ENCODE measurements at regions not wholly inside any gene's neighbourhood (a gene's known extent, or its start where the extent isn't known, plus 50 kb on each side); places are given as distances from the start of the nearest gene placed in this dataset.
"Not testable (repeated sequence)": the region's sequence is repeated elsewhere in the genome, so short reads cannot be mapped to it uniquely, and the experiment has no call there.

- not testable (repeated sequence) for TF ChIP-seq CTCF, POLR2A (IDR thresholded peaks at IDR 0.05)
These were observed 68.2 kb upstream of the DPY19L1 start for GRCh38 chr7:35105511-35105910.
